ENCODE measurements at regions not wholly inside any gene's neighbourhood (a gene's known extent, or its start where the extent isn't known, plus 50 kb on each side); places are given as distances from the start of the nearest gene placed in this dataset.

- no peak for TF ChIP-seq CTCF (IDR thresholded peaks at IDR 0.05 in 4 of 5, conservative IDR thresholded peaks at IDR 0.05 in 1 of 5)
- no peak for TF ChIP-seq POLR2A (IDR thresholded peaks at IDR 0.05)
Measured at GRCh38 chr4:181219783-181220416, 1023.3 kb upstream of the TENM3 start.

Data from gastrocnemius medialis (tissue), 4 donors.